ENCODE measurements at regions not wholly inside any gene's neighbourhood (a gene's known extent, or its start where the extent isn't known, plus 50 kb on each side); places are given as distances from the start of the nearest gene placed in this dataset.

DNA sequence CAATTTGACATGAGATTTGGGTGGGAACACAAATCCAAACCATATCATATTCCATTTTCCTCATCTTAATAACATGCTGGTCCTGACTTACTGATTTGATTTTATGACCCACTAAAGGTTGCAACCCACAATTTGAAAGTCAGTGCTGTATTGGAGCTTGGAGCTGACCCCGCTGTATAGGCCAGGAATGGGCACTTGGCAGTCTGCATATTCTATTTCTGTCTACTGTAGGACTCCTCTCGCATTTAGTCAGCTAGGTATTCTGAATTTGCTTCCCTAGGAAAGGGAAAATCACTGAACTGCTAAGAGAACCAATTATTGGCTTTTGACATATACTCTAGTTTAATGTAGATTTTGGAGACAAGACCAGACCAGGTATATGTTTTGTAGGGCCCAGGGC is 157.0 kb downstream of the MFSD1 start:
- H3K79me2 ChIP-seq (ENCODE audit: insufficient read depth, low read length) = no peaks in the 10 kb centered on the region
- no peak overlapping the region for H3K4me2 ChIP-seq (ENCODE audit: insufficient read depth, low read length)
- no peak overlapping the region for H3K27ac ChIP-seq (ENCODE audit: low read depth, low read length)
- H3K9me3 ChIP-seq (ENCODE audit: low read depth, low read length) = no peaks in the 10 kb centered on the region
- H3K27me3 ChIP-seq (ENCODE audit: insufficient read depth, low read length) = no peaks in the 10 kb centered on the region
- no peak overlapping the region for H3K4me3 ChIP-seq (ENCODE audit: insufficient read depth, low read length)
- H3K4me1 ChIP-seq (ENCODE audit: insufficient read depth, low read length) = no peaks in the 10 kb centered on the region
- TF ChIP-seq, protein P1, sequence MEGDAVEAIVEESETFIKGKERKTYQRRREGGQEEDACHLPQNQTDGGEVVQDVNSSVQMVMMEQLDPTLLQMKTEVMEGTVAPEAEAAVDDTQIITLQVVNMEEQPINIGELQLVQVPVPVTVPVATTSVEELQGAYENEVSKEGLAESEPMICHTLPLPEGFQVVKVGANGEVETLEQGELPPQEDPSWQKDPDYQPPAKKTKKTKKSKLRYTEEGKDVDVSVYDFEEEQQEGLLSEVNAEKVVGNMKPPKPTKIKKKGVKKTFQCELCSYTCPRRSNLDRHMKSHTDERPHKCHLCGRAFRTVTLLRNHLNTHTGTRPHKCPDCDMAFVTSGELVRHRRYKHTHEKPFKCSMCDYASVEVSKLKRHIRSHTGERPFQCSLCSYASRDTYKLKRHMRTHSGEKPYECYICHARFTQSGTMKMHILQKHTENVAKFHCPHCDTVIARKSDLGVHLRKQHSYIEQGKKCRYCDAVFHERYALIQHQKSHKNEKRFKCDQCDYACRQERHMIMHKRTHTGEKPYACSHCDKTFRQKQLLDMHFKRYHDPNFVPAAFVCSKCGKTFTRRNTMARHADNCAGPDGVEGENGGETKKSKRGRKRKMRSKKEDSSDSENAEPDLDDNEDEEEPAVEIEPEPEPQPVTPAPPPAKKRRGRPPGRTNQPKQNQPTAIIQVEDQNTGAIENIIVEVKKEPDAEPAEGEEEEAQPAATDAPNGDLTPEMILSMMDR (IDR thresholded peaks at IDR 0.05; ENCODE audit: extremely low read depth, low read depth, low read length) = no peak
- no peak overlapping the region for H2AFZ ChIP-seq (ENCODE audit: low read length)
- H3K36me3 ChIP-seq (ENCODE audit: insufficient read depth, low read length) = no peaks in the 10 kb centered on the region
- H4K20me1 ChIP-seq (ENCODE audit: insufficient read depth, low read length) = no peaks in the 10 kb centered on the region
- no peak for DNase-seq (ENCODE audit: insufficient read length, low spot score, missing footprints)

DNA sequence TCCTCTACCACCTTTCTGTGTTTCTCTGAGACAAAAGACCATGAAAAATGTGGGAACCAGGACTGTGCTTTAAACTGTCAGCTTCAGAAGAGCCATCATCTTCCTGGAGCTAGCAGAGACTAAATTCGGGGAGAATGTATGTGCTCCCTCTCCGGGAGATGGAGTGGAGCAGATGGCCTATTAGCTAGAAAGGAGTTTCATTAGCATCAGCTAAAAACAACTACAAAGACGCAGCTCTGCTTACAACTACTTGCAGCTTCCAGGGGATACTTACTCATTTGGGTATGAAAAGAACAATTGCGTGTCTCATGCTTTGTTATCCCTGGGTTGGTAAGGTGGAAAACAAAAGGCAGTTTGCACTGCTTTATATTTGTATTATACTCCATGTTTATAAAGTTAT is 159.6 kb downstream of the MFSD1 start:
- no peaks in the 10 kb centered on the region for H3K27me3 ChIP-seq (ENCODE audit: insufficient read depth, low read length)
- H3K4me2 ChIP-seq (ENCODE audit: insufficient read depth, low read length) = no peak overlapping the region
- H3K27ac ChIP-seq (ENCODE audit: low read depth, low read length) = no peak overlapping the region
- no peaks in the 10 kb centered on the region for H3K4me1 ChIP-seq (ENCODE audit: insufficient read depth, low read length)
- no peak overlapping the region for H2AFZ ChIP-seq (ENCODE audit: low read length)
- no peaks in the 10 kb centered on the region for H3K9me3 ChIP-seq (ENCODE audit: low read depth, low read length)
- H4K20me1 ChIP-seq (ENCODE audit: insufficient read depth, low read length) = no peaks in the 10 kb centered on the region
- no peak for DNase-seq (ENCODE audit: insufficient read length, low spot score, missing footprints)
- no peaks in the 10 kb centered on the region for H3K36me3 ChIP-seq (ENCODE audit: insufficient read depth, low read length)
- no peak overlapping the region for H3K4me3 ChIP-seq (ENCODE audit: insufficient read depth, low read length)
- TF ChIP-seq, protein P1 (IDR thresholded peaks at IDR 0.05; ENCODE audit: extremely low read depth, low read depth, low read length) = no peak
- H3K79me2 ChIP-seq (ENCODE audit: insufficient read depth, low read length) = no peaks in the 10 kb centered on the region

DNA sequence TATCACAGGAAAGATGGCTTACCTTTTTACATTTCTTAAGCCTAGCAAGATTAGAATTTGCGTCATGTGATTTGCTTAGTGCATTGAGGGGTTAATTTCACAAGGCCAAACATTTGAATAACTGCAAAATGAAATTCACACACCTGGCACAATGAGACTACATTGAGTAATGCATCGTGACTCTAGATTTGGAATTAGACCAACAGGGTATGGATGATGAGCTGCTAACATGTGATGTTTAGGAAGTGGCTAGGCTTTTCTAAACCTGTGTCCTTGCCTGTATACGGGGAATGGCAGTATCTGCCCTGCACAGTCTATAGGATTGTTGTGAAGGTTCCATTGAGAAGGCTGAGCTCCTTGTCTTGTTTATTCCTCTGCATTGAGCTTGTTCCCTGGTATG is 160.1 kb downstream of the MFSD1 start:
- Histone ChIP-seq H4K20me1 (ENCODE audit: insufficient read depth, low read length) (no peaks in the 10 kb centered on the region), H3K27ac (ENCODE audit: low read depth, low read length) (no peak overlapping the region), H2AFZ (ENCODE audit: low read length) (no peak overlapping the region), H3K36me3 (ENCODE audit: insufficient read depth, low read length) (no peaks in the 10 kb centered on the region), H3K4me2 (ENCODE audit: insufficient read depth, low read length) (no peak overlapping the region), H3K79me2 (ENCODE audit: insufficient read depth, low read length) (no peaks in the 10 kb centered on the region), H3K4me1 (ENCODE audit: insufficient read depth, low read length) (no peaks in the 10 kb centered on the region), H3K27me3 (ENCODE audit: insufficient read depth, low read length) (no peaks in the 10 kb centered on the region), H3K4me3 (ENCODE audit: insufficient read depth, low read length) (no peak overlapping the region), H3K9me3 (ENCODE audit: low read depth, low read length) (no peaks in the 10 kb centered on the region)
- no peak for DNase-seq (ENCODE audit: insufficient read length, low spot score, missing footprints)
- TF ChIP-seq, protein P1 (IDR thresholded peaks at IDR 0.05; ENCODE audit: extremely low read depth, low read depth, low read length) = no peak

DNA sequence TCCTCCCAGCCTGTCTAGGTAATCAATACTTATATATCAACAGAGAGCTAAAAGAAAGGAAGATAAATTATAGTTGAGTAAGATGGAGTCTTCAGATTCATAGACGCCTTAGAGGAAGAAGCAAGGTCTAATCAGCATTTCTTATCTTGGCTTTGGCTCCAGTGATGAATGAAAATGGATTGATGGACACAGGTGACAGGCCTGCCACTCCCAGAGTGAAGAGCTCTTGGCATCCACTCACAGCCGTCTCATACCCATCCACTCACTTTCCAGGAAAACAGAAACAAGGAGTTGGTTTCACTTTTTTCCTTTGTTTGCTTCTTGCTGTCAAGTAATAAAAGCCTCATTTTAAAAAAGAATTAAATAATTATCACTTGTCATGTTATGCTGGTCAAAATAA is 168.2 kb downstream of the MFSD1 start:
- H3K27me3 ChIP-seq (ENCODE audit: insufficient read depth, low read length) = no peaks in the 10 kb centered on the region
- no peaks in the 10 kb centered on the region for H3K4me1 ChIP-seq (ENCODE audit: insufficient read depth, low read length)
- H4K20me1 ChIP-seq (ENCODE audit: insufficient read depth, low read length) = no peaks in the 10 kb centered on the region
- no peak for DNase-seq (ENCODE audit: insufficient read length, low spot score, missing footprints)
- no peaks in the 10 kb centered on the region for H3K79me2 ChIP-seq (ENCODE audit: insufficient read depth, low read length)
- H3K9me3 ChIP-seq (ENCODE audit: low read depth, low read length) = no peaks in the 10 kb centered on the region
- H3K27ac ChIP-seq (ENCODE audit: low read depth, low read length) = no peak overlapping the region
- no peaks in the 10 kb centered on the region for H3K36me3 ChIP-seq (ENCODE audit: insufficient read depth, low read length)
- H3K4me2 ChIP-seq (ENCODE audit: insufficient read depth, low read length) = no peak overlapping the region
- TF ChIP-seq, protein P1 (IDR thresholded peaks at IDR 0.05; ENCODE audit: extremely low read depth, low read depth, low read length) = no peak
- H2AFZ ChIP-seq (ENCODE audit: low read length) = no peak overlapping the region
- H3K4me3 ChIP-seq (ENCODE audit: insufficient read depth, low read length) = no peak overlapping the region

Measured in osteoblast (primary cell).